Urinary bladder (tissue), 3 donors: ENCODE measurements at regions not wholly inside any gene's neighbourhood (a gene's known extent, or its start where the extent isn't known, plus 50 kb on each side); places are given as distances from the start of the nearest gene placed in this dataset.

ENCODE experiments used
- DNase-seq: peaks from one replicate; pipeline ENCODE4 v3.0.0-alpha.2; 2015; ENCODE audit errors: extremely low spot score
- H3K27ac ChIP-seq: one replicate; pipeline ENCODE4 v1.5.1; 2013; ENCODE audit warnings: low read depth, mild to moderate bottlenecking, moderate library complexity
- H3K36me3 ChIP-seq: one replicate; pipeline ENCODE4 v1.6.1; 2013; ENCODE audit warnings: mild to moderate bottlenecking, moderate library complexity; ENCODE audit not compliant: insufficient read depth
- H3K4me1 ChIP-seq: one replicate; pipeline ENCODE4 v1.6.1; 2013; ENCODE audit warnings: mild to moderate bottlenecking, moderate library complexity; ENCODE audit not compliant: insufficient read depth
- H3K4me3 ChIP-seq: one replicate; pipeline ENCODE4 v1.5.1; 2013; ENCODE audit warnings: low read depth, low read length
- WGBS: extraction: QIAGEN DNeasy Blood & Tissue Kit; methylation state at CpG from one replicate; pipeline ENCODE4 v1.1.7; 2013; 5-methylcytosine and 5-hydroxymethylcytosine counted together
- donor health status: healthy with polysubstance abuse.
- donor health status: healthy.

- no peak for DNase-seq
Observed at GRCh38 chr4:3818371-3818770, 52.2 kb downstream of the ADRA2C start.

DNA sequence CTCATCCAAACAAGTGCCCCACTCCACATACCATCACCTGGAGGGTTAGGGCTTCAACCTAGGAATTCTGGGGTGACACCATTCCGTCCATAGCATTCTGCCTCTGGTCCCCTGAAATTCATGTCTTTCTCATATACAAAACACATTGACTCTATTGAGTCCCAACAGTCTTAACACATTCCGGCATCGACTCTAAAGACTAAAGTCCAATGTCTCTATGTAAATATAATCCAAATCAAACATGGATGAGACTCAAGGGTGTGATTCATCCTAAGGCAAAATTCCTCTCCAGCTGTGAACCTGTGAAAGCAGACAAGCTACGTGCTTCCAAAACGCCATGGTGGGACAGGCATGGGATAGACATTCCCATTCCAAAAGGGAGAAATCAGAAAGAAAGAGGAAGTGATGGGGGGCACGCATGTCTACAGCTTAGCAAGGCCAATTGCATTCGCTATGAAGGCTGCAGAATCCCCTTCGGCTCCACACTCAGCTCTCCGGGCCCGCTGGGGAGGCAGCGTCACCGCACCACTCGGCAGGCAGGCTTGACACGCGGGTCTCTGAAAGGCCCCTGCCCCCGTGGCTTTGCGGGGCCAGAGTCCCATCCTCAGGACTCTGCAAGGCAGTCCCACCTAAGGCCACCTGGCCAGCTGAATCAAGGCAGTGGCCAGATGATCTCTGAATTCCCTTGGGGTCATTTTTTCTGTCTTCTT is 53.2 kb downstream of the ADRA2C start:
- Histone ChIP-seq H3K4me3 (no peak overlapping the region), H3K27ac (no peak overlapping the region), H3K4me1 (no peaks in the 10 kb centered on the region), H3K36me3 (no peaks in the 10 kb centered on the region)
- WGBS, result 82% methylated on average over 17 of the region's 17 CpGs
- DNase-seq, result no peak

More at GRCh38 chr4:3818371-3818770, 52.2 kb downstream of the ADRA2C start:
- 60% methylated on average over 4 of the region's 4 CpGs for WGBS
- Histone ChIP-seq H3K27ac (no peak overlapping the region), H3K36me3 (no peaks in the 10 kb centered on the region), H3K4me3 (no peak overlapping the region), H3K4me1 (no peaks in the 10 kb centered on the region)

- H3K4me3 ChIP-seq, result no peak overlapping the region
Observed at GRCh38 chr4:3820016-3820805, 54.0 kb downstream of the ADRA2C start.

DNA sequence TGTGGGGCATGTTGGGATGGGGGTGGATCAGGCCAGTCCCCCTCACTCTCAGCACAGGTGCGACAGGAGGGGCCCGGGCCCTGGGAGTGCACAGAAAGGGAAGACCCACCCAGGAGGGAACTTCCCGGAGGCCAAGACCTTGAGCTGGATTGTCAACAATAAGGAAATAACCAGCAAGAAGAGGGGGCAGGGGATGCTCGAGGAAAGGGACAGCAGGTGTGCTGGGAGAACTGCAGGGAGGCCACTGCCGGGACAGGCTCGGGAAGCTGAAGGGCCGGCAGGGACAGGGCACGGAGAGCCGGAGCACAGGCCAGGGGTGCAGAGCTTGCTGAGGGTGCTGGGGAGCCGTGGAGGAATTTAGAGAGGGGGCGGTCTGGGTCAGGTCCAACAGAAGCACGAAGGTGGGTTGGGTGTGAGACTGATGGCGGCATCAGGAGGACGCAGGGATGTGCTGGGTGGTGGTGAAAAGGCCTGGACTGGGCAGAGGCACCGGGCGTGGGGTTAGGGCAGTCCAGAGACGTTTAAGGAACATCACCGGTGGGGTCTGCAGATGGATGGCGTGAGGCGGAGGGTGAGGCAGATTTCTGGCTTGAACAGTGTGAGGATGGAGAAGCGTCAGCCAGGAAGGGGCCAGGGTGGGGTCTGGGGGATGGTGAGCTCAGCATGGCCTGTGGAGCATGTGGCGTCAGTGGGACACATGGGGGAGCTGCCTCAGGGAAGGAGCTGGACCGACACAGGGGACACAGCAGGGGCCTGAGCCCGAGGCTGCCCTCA is 54.8 kb downstream of the ADRA2C start:
- H3K4me3 ChIP-seq, result no peak overlapping the region
- DNase-seq, result no peak
- H3K4me1 ChIP-seq, result no peaks in the 10 kb centered on the region
- H3K36me3 ChIP-seq, result no peaks in the 10 kb centered on the region
- WGBS, result 70% methylated on average over 24 of the region's 24 CpGs
- H3K27ac ChIP-seq, result no peak overlapping the region

More at GRCh38 chr4:3820016-3820805, 54.0 kb downstream of the ADRA2C start:
- WGBS, result 78% methylated on average over 14 of the region's 14 CpGs
- DNase-seq, result no peak
- Histone ChIP-seq H3K4me1 (no peaks in the 10 kb centered on the region), H3K27ac (no peak overlapping the region), H3K36me3 (no peaks in the 10 kb centered on the region)

- Histone ChIP-seq H3K27ac (no peak overlapping the region), H3K4me1 (no peaks in the 10 kb centered on the region), H3K4me3 (no peak overlapping the region), H3K36me3 (no peaks in the 10 kb centered on the region)
- DNase-seq, result no peak
- WGBS, result 64% methylated on average over 15 of the region's 15 CpGs
Observed at GRCh38 chr4:3821580-3822229, 55.5 kb downstream of the ADRA2C start.

DNA sequence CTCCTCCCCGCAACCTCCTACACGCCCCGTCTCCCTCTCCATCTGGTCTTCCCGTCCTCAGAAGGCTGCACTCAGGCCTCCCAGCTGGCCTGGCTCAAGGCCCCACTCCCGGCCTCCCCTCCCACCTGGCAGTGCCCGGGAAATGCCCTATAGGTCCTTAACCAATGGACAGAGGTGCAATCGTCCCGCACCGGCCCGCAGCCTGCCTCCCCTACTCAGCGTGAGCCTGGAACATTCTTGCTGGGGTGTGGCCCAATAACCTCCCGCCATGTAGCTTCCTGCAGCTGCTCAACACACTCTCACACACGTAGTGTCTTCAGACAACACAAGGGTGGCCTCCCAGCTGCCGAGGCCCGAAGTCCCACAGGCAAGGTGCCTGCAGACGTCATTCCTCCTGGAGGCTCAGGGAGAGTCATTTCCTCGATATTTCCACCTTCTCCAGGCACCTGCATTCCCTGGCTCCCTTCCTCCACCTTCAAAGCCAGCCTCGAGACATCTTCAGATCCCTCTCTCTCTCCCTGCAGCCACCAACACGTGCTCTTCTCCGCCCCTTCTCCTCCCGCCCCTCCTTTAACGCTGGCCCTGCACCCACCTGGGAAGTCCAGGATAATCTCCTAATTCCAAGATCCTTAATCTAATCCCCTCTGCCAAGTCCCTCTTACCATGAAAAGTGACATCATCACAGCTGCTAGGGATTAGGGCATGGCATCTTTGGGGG is 56.2 kb downstream of the ADRA2C start:
- H3K4me1 ChIP-seq, result no peaks in the 10 kb centered on the region
- no peak for DNase-seq
- H3K36me3 ChIP-seq, result no peaks in the 10 kb centered on the region
- H3K4me3 ChIP-seq, result no peak overlapping the region
- 47% methylated on average over 22 of the region's 22 CpGs for WGBS
- no peak overlapping the region for H3K27ac ChIP-seq

DNA sequence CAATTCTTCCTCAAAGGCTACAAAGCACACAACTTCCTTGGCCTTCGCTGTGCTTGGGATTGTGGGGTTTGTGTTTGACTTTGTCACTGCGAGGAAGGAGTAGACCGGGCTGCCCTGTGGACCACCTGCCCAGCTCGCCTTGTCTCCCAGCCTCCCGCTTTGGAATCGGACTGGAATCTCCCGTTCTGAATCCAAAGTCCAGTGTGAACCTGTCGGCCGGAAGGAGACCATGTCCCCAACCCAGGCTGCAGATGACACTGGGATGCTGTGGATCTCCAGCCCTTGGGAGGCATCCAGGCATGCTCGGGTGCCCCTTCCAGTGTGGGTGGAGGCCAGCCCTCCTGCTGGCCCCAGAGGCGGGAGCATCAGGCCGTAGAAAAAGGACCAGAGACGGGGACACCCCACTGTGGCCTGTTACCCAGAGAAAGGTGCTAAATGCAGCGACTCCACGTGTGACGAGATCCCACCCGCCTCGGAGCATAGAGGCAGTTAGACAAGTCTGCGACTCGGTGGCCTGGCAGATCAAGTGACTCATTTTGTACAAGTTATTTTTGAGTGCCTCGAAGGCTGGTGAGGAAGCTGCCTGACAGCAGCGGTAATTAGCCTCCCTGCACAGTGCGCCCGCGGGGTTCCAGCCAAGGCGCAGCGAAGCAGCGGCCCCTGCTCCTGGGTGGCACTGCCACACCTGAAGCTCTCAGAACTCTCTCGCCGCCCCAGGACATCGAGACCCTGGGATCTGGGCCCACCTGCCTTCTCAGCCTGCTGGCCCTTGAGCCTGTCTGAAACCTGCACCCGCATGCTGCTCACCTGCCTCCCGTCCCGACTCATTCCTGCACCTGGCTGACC is 57.5 kb downstream of the ADRA2C start:
- H3K36me3 ChIP-seq, result no peaks in the 10 kb centered on the region
- no peak overlapping the region for H3K27ac ChIP-seq
- no peaks in the 10 kb centered on the region for H3K4me1 ChIP-seq
- 85% methylated on average over 34 of the region's 34 CpGs for WGBS
- no peak overlapping the region for H3K4me3 ChIP-seq
- DNase-seq, result no peak

GRCh38 chr4:3824521-3825270 is 58.5 kb downstream of the ADRA2C start:
- Histone ChIP-seq H3K4me3 (no peak overlapping the region), H3K4me1 (no peaks in the 10 kb centered on the region), H3K27ac (no peak overlapping the region), H3K36me3 (no peaks in the 10 kb centered on the region)
- WGBS, result 88% methylated on average over 19 of the region's 19 CpGs
- no peak for DNase-seq

- no peak overlapping the region for H3K27ac ChIP-seq
- H3K4me3 ChIP-seq, result no peak overlapping the region
- 88% methylated on average over 11 of the region's 11 CpGs for WGBS
- no peaks in the 10 kb centered on the region for H3K4me1 ChIP-seq
- H3K36me3 ChIP-seq, result no peaks in the 10 kb centered on the region
- DNase-seq, result no peak
Observed at GRCh38 chr4:3825530-3825929, 59.3 kb downstream of the ADRA2C start.

GRCh38 chr4:3826247-3827172 is 60.3 kb downstream of the ADRA2C start:
- no peak overlapping the region for H3K27ac ChIP-seq
- WGBS, result 75% methylated on average over 33 of the region's 33 CpGs
- H3K4me1 ChIP-seq, result no peaks in the 10 kb centered on the region
- DNase-seq, result no peak
- no peak overlapping the region for H3K4me3 ChIP-seq
- no peaks in the 10 kb centered on the region for H3K36me3 ChIP-seq
